Hepatic stellate cell (primary cell): ENCODE measurements at regions not wholly inside any gene's neighbourhood (a gene's known extent, or its start where the extent isn't known, plus 50 kb on each side); places are given as distances from the start of the nearest gene placed in this dataset.

Experiments
- DNase-seq: peaks from one replicate; pipeline ENCODE4 v3.0.0; 2011; ENCODE audit warnings: low spot score

GRCh38 chr19:32294871-32295438, 50.5 kb upstream of the ZNF507 start:
- no peak for DNase-seq
